ENCODE measurements at regions not wholly inside any gene's neighbourhood (a gene's known extent, or its start where the extent isn't known, plus 50 kb on each side); places are given as distances from the start of the nearest gene placed in this dataset.

DNA sequence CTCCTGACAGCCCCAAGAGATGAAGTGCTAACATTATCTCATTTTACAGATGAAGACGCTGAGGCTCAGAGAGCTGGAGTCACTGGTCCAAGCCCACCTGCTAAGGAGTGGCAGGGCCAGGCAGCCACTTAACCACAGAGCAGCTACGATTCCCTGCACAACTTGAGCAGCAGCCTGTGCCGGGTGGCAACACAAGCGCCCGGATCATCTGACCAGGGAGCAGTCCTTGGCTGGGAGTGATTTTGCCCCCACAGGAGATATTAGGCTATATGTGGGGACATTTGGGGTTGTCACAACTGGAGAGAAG is 93.2 kb upstream of the PTPN1 start (continued):
- TF ChIP-seq, protein P1, sequence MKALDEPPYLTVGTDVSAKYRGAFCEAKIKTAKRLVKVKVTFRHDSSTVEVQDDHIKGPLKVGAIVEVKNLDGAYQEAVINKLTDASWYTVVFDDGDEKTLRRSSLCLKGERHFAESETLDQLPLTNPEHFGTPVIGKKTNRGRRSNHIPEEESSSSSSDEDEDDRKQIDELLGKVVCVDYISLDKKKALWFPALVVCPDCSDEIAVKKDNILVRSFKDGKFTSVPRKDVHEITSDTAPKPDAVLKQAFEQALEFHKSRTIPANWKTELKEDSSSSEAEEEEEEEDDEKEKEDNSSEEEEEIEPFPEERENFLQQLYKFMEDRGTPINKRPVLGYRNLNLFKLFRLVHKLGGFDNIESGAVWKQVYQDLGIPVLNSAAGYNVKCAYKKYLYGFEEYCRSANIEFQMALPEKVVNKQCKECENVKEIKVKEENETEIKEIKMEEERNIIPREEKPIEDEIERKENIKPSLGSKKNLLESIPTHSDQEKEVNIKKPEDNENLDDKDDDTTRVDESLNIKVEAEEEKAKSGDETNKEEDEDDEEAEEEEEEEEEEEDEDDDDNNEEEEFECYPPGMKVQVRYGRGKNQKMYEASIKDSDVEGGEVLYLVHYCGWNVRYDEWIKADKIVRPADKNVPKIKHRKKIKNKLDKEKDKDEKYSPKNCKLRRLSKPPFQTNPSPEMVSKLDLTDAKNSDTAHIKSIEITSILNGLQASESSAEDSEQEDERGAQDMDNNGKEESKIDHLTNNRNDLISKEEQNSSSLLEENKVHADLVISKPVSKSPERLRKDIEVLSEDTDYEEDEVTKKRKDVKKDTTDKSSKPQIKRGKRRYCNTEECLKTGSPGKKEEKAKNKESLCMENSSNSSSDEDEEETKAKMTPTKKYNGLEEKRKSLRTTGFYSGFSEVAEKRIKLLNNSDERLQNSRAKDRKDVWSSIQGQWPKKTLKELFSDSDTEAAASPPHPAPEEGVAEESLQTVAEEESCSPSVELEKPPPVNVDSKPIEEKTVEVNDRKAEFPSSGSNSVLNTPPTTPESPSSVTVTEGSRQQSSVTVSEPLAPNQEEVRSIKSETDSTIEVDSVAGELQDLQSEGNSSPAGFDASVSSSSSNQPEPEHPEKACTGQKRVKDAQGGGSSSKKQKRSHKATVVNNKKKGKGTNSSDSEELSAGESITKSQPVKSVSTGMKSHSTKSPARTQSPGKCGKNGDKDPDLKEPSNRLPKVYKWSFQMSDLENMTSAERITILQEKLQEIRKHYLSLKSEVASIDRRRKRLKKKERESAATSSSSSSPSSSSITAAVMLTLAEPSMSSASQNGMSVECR (CRISPR knock-in tag; IDR thresholded peaks at IDR 0.05; ENCODE audit: borderline replicate concordance): no peak
- TF ChIP-seq TP53 (CRISPR knock-in tag; IDR thresholded peaks at IDR 0.05) (no peak), NR3C1 (CRISPR knock-in tag; conservative IDR thresholded peaks at IDR 0.05; ENCODE audit: low read depth) (no peak), ESRRA (CRISPR knock-in tag; IDR thresholded peaks at IDR 0.05; ENCODE audit: borderline replicate concordance) (no peak)

DNA sequence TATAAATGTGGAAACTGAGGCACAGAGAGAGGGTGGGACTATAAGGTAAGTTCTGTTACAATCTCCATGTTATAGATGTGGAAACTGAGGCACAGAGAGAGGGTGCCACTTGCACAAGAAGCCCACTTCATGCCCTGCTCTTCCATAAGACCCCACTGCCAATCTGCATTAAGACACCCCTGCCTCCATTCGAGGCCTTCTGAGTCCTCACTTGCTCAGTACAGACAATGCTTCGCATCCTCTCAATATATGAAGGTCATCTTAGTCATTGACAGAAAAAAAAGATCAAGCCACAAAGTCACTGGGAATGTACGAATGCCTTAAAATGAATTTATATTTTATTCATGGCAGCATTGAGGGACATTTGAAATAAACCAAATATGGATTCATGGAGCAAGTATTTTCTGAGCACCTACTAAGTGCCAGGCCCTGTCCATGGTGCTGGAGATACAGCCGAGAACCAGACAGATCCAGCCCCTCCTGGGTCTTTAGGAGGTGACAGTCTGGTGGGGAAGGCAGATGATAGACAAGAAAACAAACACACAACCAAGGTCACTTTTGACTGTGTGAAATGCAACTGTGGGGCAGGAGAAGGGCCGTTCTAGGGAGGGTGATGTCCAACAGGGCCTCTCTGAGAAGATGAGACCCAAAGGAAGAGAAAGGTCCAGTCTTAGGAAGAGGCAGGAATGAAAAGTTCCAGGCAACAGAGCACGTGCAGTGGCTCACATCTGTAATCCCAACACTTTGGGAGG is 92.5 kb upstream of the PTPN1 start:
- POLR2A ChIA-PET: no interaction called here
- Mint-ChIP-seq H3K27ac (no peak overlapping the region), H3K4me1 (peaks cover 26% of the 10 kb centered on the region), H3K4me3 (no peak overlapping the region), H3K36me3 (peaks cover 12% of the 10 kb centered on the region), H3K27me3 (ENCODE audit: low read depth) (no peaks in the 10 kb centered on the region; the same call in 1 of the 2 replicates), H3K9me3 (peaks cover 18% of the 10 kb centered on the region)
- CTCF ChIA-PET: interaction anchor here (0.7 kb wide), 1 partner anchor 1835 kb away, joined by 4 read pairs; no protein-coding TSS in a partner anchor
- ATAC-seq (no peak), DNase-seq (ENCODE audit: low spot score) (no peak)
- no peak for TF ChIP-seq OVOL2 (CRISPR knock-in tag; IDR thresholded peaks at IDR 0.05; ENCODE audit: borderline replicate concordance)

DNA sequence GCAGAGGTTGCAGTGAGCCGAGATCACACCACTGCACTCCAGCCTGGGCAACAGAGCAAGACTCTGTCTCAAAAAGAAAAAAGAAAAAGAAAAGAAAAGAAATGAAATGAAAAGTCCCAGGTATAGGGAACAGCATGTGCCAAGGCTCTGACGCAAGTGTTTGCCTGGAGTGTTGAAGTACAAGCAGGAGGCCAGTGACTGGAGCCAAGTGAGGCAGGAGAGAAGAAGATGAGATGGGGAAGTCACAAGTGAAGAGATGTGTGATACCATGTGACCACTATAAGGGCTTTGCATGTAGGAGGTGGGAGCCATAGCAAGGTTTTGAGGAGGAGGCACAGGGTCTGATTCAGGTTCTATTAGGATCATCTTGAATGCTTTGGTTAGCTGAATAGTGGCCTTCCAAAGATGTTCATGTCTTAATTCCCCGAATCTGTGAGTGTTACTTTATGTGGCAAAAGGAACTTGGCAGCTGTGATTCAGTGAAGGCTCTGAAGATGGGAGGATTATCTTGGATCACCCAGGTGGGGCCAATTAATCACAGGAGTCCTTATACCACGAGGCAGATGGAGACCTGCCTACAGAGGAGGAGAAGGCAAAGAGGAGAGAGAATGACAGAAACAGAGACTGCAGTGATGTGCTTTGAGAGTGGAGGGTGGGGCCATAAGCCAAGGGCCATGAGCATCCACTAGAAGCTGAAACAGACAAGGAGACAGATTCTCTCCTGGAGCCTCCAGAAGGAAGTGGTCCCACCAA is 91.1 kb upstream of the PTPN1 start:
- Mint-ChIP-seq H3K36me3 (peaks cover 3% of the 10 kb centered on the region; the same call in 1 of the 2 replicates), H3K4me1 (peaks cover 16% of the 10 kb centered on the region), H3K4me3 (no peak overlapping the region), H3K9me3 (peaks cover 10% of the 10 kb centered on the region), H3K27me3 (ENCODE audit: low read depth) (no peaks in the 10 kb centered on the region; the same call in 1 of the 2 replicates), H3K27ac (no peak overlapping the region)
- CTCF ChIA-PET: no interaction called here
- no peak for DNase-seq (ENCODE audit: low spot score)
- TF ChIP-seq, protein P2, sequence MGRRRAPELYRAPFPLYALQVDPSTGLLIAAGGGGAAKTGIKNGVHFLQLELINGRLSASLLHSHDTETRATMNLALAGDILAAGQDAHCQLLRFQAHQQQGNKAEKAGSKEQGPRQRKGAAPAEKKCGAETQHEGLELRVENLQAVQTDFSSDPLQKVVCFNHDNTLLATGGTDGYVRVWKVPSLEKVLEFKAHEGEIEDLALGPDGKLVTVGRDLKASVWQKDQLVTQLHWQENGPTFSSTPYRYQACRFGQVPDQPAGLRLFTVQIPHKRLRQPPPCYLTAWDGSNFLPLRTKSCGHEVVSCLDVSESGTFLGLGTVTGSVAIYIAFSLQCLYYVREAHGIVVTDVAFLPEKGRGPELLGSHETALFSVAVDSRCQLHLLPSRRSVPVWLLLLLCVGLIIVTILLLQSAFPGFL (CRISPR knock-in tag; IDR thresholded peaks at IDR 0.05; ENCODE audit: borderline replicate concordance): no peak
- no peak for TF ChIP-seq SP1 (CRISPR knock-in tag; conservative IDR thresholded peaks at IDR 0.05)
- TF ChIP-seq HMGA2 (CRISPR knock-in tag; IDR thresholded peaks at IDR 0.05): no peak
- no peak for ATAC-seq
- POLR2A ChIA-PET: no interaction called here

DNA sequence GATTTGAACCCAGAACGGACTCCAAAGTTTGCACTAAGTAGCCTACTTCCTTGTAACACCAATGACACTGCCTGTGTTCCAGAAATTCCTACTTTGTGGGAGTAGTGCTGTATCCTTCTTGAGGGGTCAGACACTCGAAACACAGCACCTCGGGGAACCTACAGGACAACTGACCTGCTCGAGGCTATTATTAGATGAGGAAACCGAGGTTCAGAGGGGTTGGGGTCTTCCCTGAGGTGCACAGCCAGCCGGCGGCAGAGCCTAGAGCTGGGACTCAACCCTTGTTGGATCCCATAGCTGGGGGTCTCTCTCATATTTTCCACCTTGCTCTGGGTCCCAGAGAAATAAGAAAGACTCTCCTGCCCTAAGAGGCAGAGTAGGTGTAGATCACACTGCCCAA is 89.8 kb upstream of the PTPN1 start:
- peaks cover 12% of the 10 kb centered on the region for H3K4me1 Mint-ChIP-seq
- no peak for ATAC-seq
- H3K4me3 Mint-ChIP-seq: no peak overlapping the region
- H3K27me3 Mint-ChIP-seq (ENCODE audit: low read depth): no peaks in the 10 kb centered on the region; the same call in 1 of the 2 replicates
- ChIA-PET CTCF (no interaction called here), POLR2A (no interaction called here)
- no peak for DNase-seq (ENCODE audit: low spot score)
- H3K27ac Mint-ChIP-seq: no peak overlapping the region
- no peaks in the 10 kb centered on the region for H3K36me3 Mint-ChIP-seq
- peaks cover 8% of the 10 kb centered on the region for H3K9me3 Mint-ChIP-seq
- TF ChIP-seq, protein P3, sequence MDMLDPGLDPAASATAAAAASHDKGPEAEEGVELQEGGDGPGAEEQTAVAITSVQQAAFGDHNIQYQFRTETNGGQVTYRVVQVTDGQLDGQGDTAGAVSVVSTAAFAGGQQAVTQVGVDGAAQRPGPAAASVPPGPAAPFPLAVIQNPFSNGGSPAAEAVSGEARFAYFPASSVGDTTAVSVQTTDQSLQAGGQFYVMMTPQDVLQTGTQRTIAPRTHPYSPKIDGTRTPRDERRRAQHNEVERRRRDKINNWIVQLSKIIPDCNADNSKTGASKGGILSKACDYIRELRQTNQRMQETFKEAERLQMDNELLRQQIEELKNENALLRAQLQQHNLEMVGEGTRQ (CRISPR knock-in tag; IDR thresholded peaks at IDR 0.05): no peak
- TF ChIP-seq SMAD4 (CRISPR knock-in tag; IDR thresholded peaks at IDR 0.05): no peak
- TF ChIP-seq TCF7 (CRISPR knock-in tag; IDR thresholded peaks at IDR 0.05; ENCODE audit: low read depth): no peak
- TF ChIP-seq NR3C1 (CRISPR knock-in tag; conservative IDR thresholded peaks at IDR 0.05; ENCODE audit: low read depth): no peak
- TF ChIP-seq, protein P4, sequence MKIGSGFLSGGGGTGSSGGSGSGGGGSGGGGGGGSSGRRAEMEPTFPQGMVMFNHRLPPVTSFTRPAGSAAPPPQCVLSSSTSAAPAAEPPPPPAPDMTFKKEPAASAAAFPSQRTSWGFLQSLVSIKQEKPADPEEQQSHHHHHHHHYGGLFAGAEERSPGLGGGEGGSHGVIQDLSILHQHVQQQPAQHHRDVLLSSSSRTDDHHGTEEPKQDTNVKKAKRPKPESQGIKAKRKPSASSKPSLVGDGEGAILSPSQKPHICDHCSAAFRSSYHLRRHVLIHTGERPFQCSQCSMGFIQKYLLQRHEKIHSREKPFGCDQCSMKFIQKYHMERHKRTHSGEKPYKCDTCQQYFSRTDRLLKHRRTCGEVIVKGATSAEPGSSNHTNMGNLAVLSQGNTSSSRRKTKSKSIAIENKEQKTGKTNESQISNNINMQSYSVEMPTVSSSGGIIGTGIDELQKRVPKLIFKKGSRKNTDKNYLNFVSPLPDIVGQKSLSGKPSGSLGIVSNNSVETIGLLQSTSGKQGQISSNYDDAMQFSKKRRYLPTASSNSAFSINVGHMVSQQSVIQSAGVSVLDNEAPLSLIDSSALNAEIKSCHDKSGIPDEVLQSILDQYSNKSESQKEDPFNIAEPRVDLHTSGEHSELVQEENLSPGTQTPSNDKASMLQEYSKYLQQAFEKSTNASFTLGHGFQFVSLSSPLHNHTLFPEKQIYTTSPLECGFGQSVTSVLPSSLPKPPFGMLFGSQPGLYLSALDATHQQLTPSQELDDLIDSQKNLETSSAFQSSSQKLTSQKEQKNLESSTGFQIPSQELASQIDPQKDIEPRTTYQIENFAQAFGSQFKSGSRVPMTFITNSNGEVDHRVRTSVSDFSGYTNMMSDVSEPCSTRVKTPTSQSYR (CRISPR knock-in tag; IDR thresholded peaks at IDR 0.05): no peak
- TF ChIP-seq, protein P5, sequence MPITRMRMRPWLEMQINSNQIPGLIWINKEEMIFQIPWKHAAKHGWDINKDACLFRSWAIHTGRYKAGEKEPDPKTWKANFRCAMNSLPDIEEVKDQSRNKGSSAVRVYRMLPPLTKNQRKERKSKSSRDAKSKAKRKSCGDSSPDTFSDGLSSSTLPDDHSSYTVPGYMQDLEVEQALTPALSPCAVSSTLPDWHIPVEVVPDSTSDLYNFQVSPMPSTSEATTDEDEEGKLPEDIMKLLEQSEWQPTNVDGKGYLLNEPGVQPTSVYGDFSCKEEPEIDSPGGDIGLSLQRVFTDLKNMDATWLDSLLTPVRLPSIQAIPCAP (CRISPR knock-in tag; IDR thresholded peaks at IDR 0.05): no peak
- TF ChIP-seq, protein P6, sequence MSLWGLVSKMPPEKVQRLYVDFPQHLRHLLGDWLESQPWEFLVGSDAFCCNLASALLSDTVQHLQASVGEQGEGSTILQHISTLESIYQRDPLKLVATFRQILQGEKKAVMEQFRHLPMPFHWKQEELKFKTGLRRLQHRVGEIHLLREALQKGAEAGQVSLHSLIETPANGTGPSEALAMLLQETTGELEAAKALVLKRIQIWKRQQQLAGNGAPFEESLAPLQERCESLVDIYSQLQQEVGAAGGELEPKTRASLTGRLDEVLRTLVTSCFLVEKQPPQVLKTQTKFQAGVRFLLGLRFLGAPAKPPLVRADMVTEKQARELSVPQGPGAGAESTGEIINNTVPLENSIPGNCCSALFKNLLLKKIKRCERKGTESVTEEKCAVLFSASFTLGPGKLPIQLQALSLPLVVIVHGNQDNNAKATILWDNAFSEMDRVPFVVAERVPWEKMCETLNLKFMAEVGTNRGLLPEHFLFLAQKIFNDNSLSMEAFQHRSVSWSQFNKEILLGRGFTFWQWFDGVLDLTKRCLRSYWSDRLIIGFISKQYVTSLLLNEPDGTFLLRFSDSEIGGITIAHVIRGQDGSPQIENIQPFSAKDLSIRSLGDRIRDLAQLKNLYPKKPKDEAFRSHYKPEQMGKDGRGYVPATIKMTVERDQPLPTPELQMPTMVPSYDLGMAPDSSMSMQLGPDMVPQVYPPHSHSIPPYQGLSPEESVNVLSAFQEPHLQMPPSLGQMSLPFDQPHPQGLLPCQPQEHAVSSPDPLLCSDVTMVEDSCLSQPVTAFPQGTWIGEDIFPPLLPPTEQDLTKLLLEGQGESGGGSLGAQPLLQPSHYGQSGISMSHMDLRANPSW (CRISPR knock-in tag; conservative IDR thresholded peaks at IDR 0.05; ENCODE audit: low read depth): no peak
- TF ChIP-seq GTF2I (CRISPR knock-in tag; conservative IDR thresholded peaks at IDR 0.05): no peak

All from WTC11 (cell line).